H4 (cell line): ENCODE measurements at regions not wholly inside any gene's neighbourhood (a gene's known extent, or its start where the extent isn't known, plus 50 kb on each side); places are given as distances from the start of the nearest gene placed in this dataset.
A peak's percentile ranks its signal among the peaks of the same experiment; 100 is the strongest.
"Not testable (repeated sequence)": the region's sequence is repeated elsewhere in the genome, so short reads cannot be mapped to it uniquely, and the experiment has no call there.

Source experiments
- DNase-seq: peaks from one replicate; pipeline ENCODE4 v3.0.0-alpha.2; 2015; ENCODE audit warnings: low spot score

GRCh38 chr2:199216253-199216652 lies 241.5 kb downstream of the SATB2 start:
- DNase-seq = no peak

GRCh38 chr2:199207011-199207410 lies 250.7 kb downstream of the SATB2 start:
- DNase-seq = no peak

- no peak for DNase-seq
Observed at GRCh38 chr2:199206536-199206935, 251.2 kb downstream of the SATB2 start.

GRCh38 chr2:199202964-199203363 lies 254.8 kb downstream of the SATB2 start:
- DNase-seq = no peak

GRCh38 chr2:199201539-199201938 lies 256.2 kb downstream of the SATB2 start:
- no peak for DNase-seq

- DNase-seq = no peak
Observed at GRCh38 chr2:199199797-199200196, 257.9 kb downstream of the SATB2 start.

GRCh38 chr2:199197448-199197847 lies 260.3 kb downstream of the SATB2 start:
- DNase-seq = no peak

GRCh38 chr2:199196686-199197085 lies 261.1 kb downstream of the SATB2 start:
- no peak for DNase-seq

- DNase-seq = no peak
Observed at GRCh38 chr2:199195927-199196502, 261.7 kb downstream of the SATB2 start.

- DNase-seq = no peak
Observed at GRCh38 chr2:199191461-199191860, 266.3 kb downstream of the SATB2 start.

GRCh38 chr2:199189229-199189628 lies 268.5 kb downstream of the SATB2 start:
- DNase-seq = no peak

GRCh38 chr2:199186301-199186751 lies 271.4 kb downstream of the SATB2 start:
- no peak for DNase-seq

GRCh38 chr2:199185174-199185573 lies 272.6 kb downstream of the SATB2 start:
- not testable (repeated sequence) for DNase-seq

GRCh38 chr2:199163613-199164458 lies 293.9 kb downstream of the SATB2 start:
- no peak for DNase-seq

GRCh38 chr2:199160677-199161465 lies 296.9 kb downstream of the SATB2 start:
- DNase-seq = no peak

- DNase-seq = no peak
Observed at GRCh38 chr2:199160081-199160480, 297.7 kb downstream of the SATB2 start.

- DNase-seq = no peak
Observed at GRCh38 chr2:199148076-199148845, 309.5 kb downstream of the SATB2 start.

GRCh38 chr2:199147216-199147615 lies 310.5 kb downstream of the SATB2 start:
- no peak for DNase-seq

GRCh38 chr2:199144546-199144945 lies 313.2 kb downstream of the SATB2 start:
- DNase-seq = no peak

- DNase-seq = no peak
Observed at GRCh38 chr2:199144036-199144435, 313.7 kb downstream of the SATB2 start.

GRCh38 chr2:199136681-199137080 lies 321.1 kb downstream of the SATB2 start:
- peak; percentile 51 for DNase-seq

GRCh38 chr2:199136242-199136641 lies 321.5 kb downstream of the SATB2 start:
- no peak for DNase-seq
